Liver (tissue), 8 donors: ENCODE measurements at regions not wholly inside any gene's neighbourhood (a gene's known extent, or its start where the extent isn't known, plus 50 kb on each side); places are given as distances from the start of the nearest gene placed in this dataset.

Source experiments
- DNase-seq: peaks from one replicate; pipeline ENCODE4 v3.0.0-alpha.2; 2017; ENCODE audit warnings: low spot score
- H3K27ac ChIP-seq, 2 donors: one replicate each; pipeline ENCODE4 v1.7.0; 2013; ENCODE audit warnings: inconsistent platforms in 2 of 2, low read length in 2 of 2, control low read depth in 1 of 2, low read depth in 1 of 2, mild to moderate bottlenecking in 1 of 2
- H3K27me3 ChIP-seq, 4 donors: one replicate each; pipeline versions ENCODE4 v1.6.1 to v1.7.0; 2013; ENCODE audit warnings: low read length in 3 of 4, inconsistent platforms in 1 of 4, mild to moderate bottlenecking in 1 of 4, moderate library complexity in 1 of 4; ENCODE audit not compliant: control insufficient read depth in 4 of 4, insufficient read depth in 4 of 4
- H3K36me3 ChIP-seq, 4 donors: one replicate each; pipeline versions ENCODE4 v1.6.1 to v1.7.0; 2013; ENCODE audit warnings: low read length in 3 of 4, mild to moderate bottlenecking in 3 of 4, low read depth in 1 of 4, moderate library complexity in 1 of 4; ENCODE audit not compliant: control insufficient read depth in 4 of 4, insufficient read depth in 3 of 4
- H3K4me1 ChIP-seq, 4 donors: one replicate each; pipeline versions ENCODE4 v1.6.1 to v1.7.0; 2013; ENCODE audit warnings: low read length in 3 of 4, mild to moderate bottlenecking in 3 of 4, moderate library complexity in 1 of 4; ENCODE audit not compliant: control insufficient read depth in 4 of 4, insufficient read depth in 4 of 4
- H3K4me3 ChIP-seq, 3 donors: one replicate each; pipeline versions ENCODE4 v1.6.1 to v1.7.0; 2013; ENCODE audit warnings: low read length in 3 of 3, control low read depth in 1 of 3, low read depth in 1 of 3, mild to moderate bottlenecking in 1 of 3
- H3K9ac ChIP-seq, 2 donors: one replicate each; pipeline ENCODE4 v1.7.0; 2013; ENCODE audit warnings: low read length in 2 of 2, mild to moderate bottlenecking in 2 of 2, moderate library complexity in 2 of 2, control low read depth in 1 of 2, low read depth in 1 of 2
- H3K9me3 ChIP-seq, 4 donors: one replicate each; pipeline versions ENCODE4 v1.6.1 to v1.7.0; 2013; ENCODE audit warnings: low read length in 3 of 4; ENCODE audit not compliant: control insufficient read depth in 4 of 4
- ATF3 ChIP-seq: IDR thresholded peaks from 2 replicates; pipeline ENCODE4 v1.6.1; 2016; ENCODE audit warnings: antibody characterized with exemption
- CTCF ChIP-seq: fragments of 150-350 bp; IDR thresholded peaks from 2 replicates; pipeline ENCODE4 v1.5.1; 2017; ENCODE audit warnings: improper control_type of control experiment, low read depth, low read length; ENCODE audit not compliant: missing input control
- FOXA1 ChIP-seq: IDR thresholded peaks from 2 replicates; pipeline ENCODE4 v1.6.1; 2016; ENCODE audit warnings: antibody characterized with exemption
- FOXA2 ChIP-seq: IDR thresholded peaks from 2 replicates; pipeline ENCODE4 v1.6.1; 2016; ENCODE audit warnings: antibody characterized with exemption
- GABPA ChIP-seq, 2 donors: IDR thresholded peaks in 1 of 2; conservative IDR thresholded peaks in 1 of 2; 2 replicates each; pipeline ENCODE4 v1.6.1; 2016; ENCODE audit warnings: antibody characterized with exemption in 2 of 2, mild to moderate bottlenecking in 1 of 2, moderate library complexity in 1 of 2
- HNF4A ChIP-seq, 2 donors: conservative IDR thresholded peaks; 2 replicates each; pipeline ENCODE4 v1.6.1; 2016; ENCODE audit warnings: antibody characterized with exemption in 2 of 2, mild to moderate bottlenecking in 2 of 2
- HNF4G ChIP-seq: IDR thresholded peaks from 2 replicates; pipeline ENCODE4 v1.6.1; 2016; ENCODE audit warnings: antibody characterized with exemption
- JUND ChIP-seq, 2 donors: IDR thresholded peaks; 2 replicates each; pipeline ENCODE4 v1.6.1; 2016; ENCODE audit warnings: antibody characterized with exemption in 2 of 2
- MAX ChIP-seq: IDR thresholded peaks from 2 replicates; pipeline ENCODE4 v1.6.1; 2016; ENCODE audit warnings: antibody characterized with exemption
- NR2F2 ChIP-seq: IDR thresholded peaks from 2 replicates; pipeline ENCODE4 v1.6.1; 2016; ENCODE audit warnings: antibody characterized with exemption
- RAD21 ChIP-seq, 2 donors: IDR thresholded peaks; 2 replicates each; pipeline ENCODE4 v1.6.1; 2016; ENCODE audit warnings: antibody characterized with exemption in 2 of 2, mild to moderate bottlenecking in 2 of 2
- RXRA ChIP-seq, 2 donors: IDR thresholded peaks; 2 replicates each; pipeline ENCODE4 v1.6.1; 2017 to 2018; ENCODE audit warnings: antibody characterized with exemption in 2 of 2, mild to moderate bottlenecking in 1 of 2
- YY1 ChIP-seq: IDR thresholded peaks from 2 replicates; pipeline ENCODE4 v1.6.1; 2016; ENCODE audit warnings: antibody characterized with exemption, mild to moderate bottlenecking
- ZBTB33 ChIP-seq: IDR thresholded peaks from 2 replicates; pipeline ENCODE4 v1.6.1; 2016; ENCODE audit warnings: antibody characterized with exemption
- WGBS: extraction: QIAGEN DNeasy Blood & Tissue Kit; methylation state at CpG from one replicate; pipeline ENCODE4 v1.1.7; 2013; 5-methylcytosine and 5-hydroxymethylcytosine counted together
- donor health status: healthy.
- donor health status: healthy.
- donor health status: healthy.
- donor health status: healthy.
- donor health status: healthy.

- TF ChIP-seq NR2F2 (no peak), ATF3 (no peak)
- Histone ChIP-seq H3K9me3 (peaks cover 0 to 2% (median 0%) of the 10 kb centered on the region in 4 donors), H3K4me1 (no peaks in the 10 kb centered on the region), H3K27me3 (no peaks in the 10 kb centered on the region), H3K27ac (no peak overlapping the region), H3K9ac (no peak overlapping the region), H3K4me3 (no peak overlapping the region), H3K36me3 (no peaks in the 10 kb centered on the region)
- DNase-seq: no peak
- WGBS: 83% methylated on average over 6 of the region's 6 CpGs
Measured at GRCh38 chr15:87193481-87193880, 1063.1 kb downstream of the NTRK3 start.

- DNase-seq: no peak
- no peak overlapping the region for H3K27ac ChIP-seq
- H3K4me3 ChIP-seq: no peak overlapping the region
- H3K9ac ChIP-seq: no peak overlapping the region
- H3K36me3 ChIP-seq: no peaks in the 10 kb centered on the region
- no peaks in the 10 kb centered on the region for H3K9me3 ChIP-seq
- no peaks in the 10 kb centered on the region for H3K4me1 ChIP-seq
- 51% methylated on average over 1 of the region's 1 CpG for WGBS
- peaks cover 0 to 2% (median 0%) of the 10 kb centered on the region in 4 donors for H3K27me3 ChIP-seq
- TF ChIP-seq ATF3 (no peak), JUND (IDR thresholded peaks at IDR 0.05) (no peak), ZBTB33 (no peak), YY1 (no peak), RAD21 (IDR thresholded peaks at IDR 0.05) (no peak), FOXA1 (no peak), HNF4G (no peak), GABPA (IDR thresholded peaks at IDR 0.05 in 1 of 2, conservative IDR thresholded peaks at IDR 0.05 in 1 of 2) (no peak), CTCF (no peak)
Measured at GRCh38 chr15:87167706-87168105, 1088.0 kb downstream of the AGBL1 start.

- H3K36me3 ChIP-seq: no peaks in the 10 kb centered on the region
- H3K27ac ChIP-seq: no peak overlapping the region
- no peaks in the 10 kb centered on the region for H3K4me1 ChIP-seq
- peaks cover 0 to 2% (median 0%) of the 10 kb centered on the region in 4 donors for H3K27me3 ChIP-seq
- DNase-seq: no peak
- no peaks in the 10 kb centered on the region for H3K9me3 ChIP-seq
- no peak overlapping the region for H3K9ac ChIP-seq
- no peak overlapping the region for H3K4me3 ChIP-seq
- TF ChIP-seq FOXA2 (no peak), HNF4A (conservative IDR thresholded peaks at IDR 0.05) (no peak), RXRA (IDR thresholded peaks at IDR 0.05) (no peak), RAD21 (IDR thresholded peaks at IDR 0.05) (no peak), NR2F2 (no peak), MAX (no peak), YY1 (no peak), JUND (IDR thresholded peaks at IDR 0.05) (no peak), GABPA (IDR thresholded peaks at IDR 0.05 in 1 of 2, conservative IDR thresholded peaks at IDR 0.05 in 1 of 2) (no peak), ZBTB33 (no peak), CTCF (no peak), FOXA1 (no peak)
Measured at GRCh38 chr15:87167055-87167454, 1087.4 kb downstream of the AGBL1 start.
